ENCODE measurements at regions not wholly inside any gene's neighbourhood (a gene's known extent, or its start where the extent isn't known, plus 50 kb on each side); places are given as distances from the start of the nearest gene placed in this dataset.

DNA sequence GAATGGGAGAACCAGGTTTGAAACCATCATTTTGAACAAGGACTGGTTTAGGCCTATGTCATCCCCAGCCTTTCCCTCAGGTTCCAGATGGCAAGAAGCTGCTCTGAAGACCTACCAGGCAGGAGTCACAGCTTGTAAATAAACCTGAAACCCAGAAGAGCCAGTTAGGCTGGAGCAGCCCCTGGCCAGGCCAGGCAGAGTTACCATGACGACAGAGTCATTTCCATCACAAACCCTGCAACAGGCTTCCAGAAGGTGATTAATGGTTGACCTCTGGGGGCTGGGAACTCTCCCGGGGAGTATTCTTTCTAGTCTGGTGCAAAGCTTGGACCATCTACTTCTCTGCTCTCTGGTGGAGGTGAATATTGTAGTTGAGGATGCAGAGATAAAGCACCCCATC lies 164.1 kb upstream of the NCAM1 start:
- TF ChIP-seq CTCF (IDR thresholded peaks at IDR 0.05) (no peak), POLR2A (IDR thresholded peaks at IDR 0.05) (no peak)
